H1 (cell line): ENCODE measurements at regions not wholly inside any gene's neighbourhood (a gene's known extent, or its start where the extent isn't known, plus 50 kb on each side); places are given as distances from the start of the nearest gene placed in this dataset.

Experiments used
- EGR1 ChIP-seq: IDR thresholded peaks from 2 replicates; pipeline ENCODE4 v1.6.1; 2011; ENCODE audit warnings: low read depth, low read length, borderline replicate concordance
- EP300 ChIP-seq, 2 experiments: IDR thresholded peaks; 1 replicate in 1 of 2; 2 replicates in 1 of 2; pipeline ENCODE4 v1.6.1; 2011 to 2012; ENCODE audit warnings: low read depth in 2 of 2, low read length in 2 of 2, mild to moderate bottlenecking in 2 of 2, borderline replicate concordance in 1 of 2, inconsistent platforms in 1 of 2, moderate library complexity in 1 of 2
- EZH2 ChIP-seq: fragments of 200-600 bp; sonication (generic); IDR thresholded peaks from 2 replicates; pipeline ENCODE4 v1.7.1; 2012; ENCODE audit warnings: low read depth, mild to moderate bottlenecking, moderate library complexity, low read length, inconsistent platforms; ENCODE audit not compliant: severe bottlenecking
- GABPA ChIP-seq: IDR thresholded peaks from 2 replicates; pipeline ENCODE4 v1.6.1; 2011; ENCODE audit warnings: mild to moderate bottlenecking, low read length, moderate library complexity, borderline replicate concordance; ENCODE audit not compliant: insufficient read depth
- POLR2A ChIP-seq, 2 experiments: IDR thresholded peaks; 1 replicate in 1 of 2; 2 replicates in 1 of 2; pipeline ENCODE4 v1.6.1; 2011; ENCODE audit warnings: low read depth in 2 of 2, low read length in 2 of 2, mild to moderate bottlenecking in 2 of 2; ENCODE audit errors: control extremely low read depth in 1 of 2
- RAD21 ChIP-seq, 2 experiments: IDR thresholded peaks in 1 of 2; conservative IDR thresholded peaks in 1 of 2; 2 replicates each; pipeline ENCODE4 v1.6.1; 2011; ENCODE audit warnings: low read depth in 2 of 2, low read length in 2 of 2, improper control_type of control experiment in 1 of 2, inconsistent platforms in 1 of 2, mild to moderate bottlenecking in 1 of 2, moderate library complexity in 1 of 2
- SP2 ChIP-seq: IDR thresholded peaks from 2 replicates; pipeline ENCODE4 v1.6.1; 2012; ENCODE audit warnings: mild to moderate bottlenecking, low read length, inconsistent platforms
- SRF ChIP-seq: IDR thresholded peaks from 2 replicates; pipeline ENCODE4 v1.6.1; 2011; ENCODE audit warnings: mild to moderate bottlenecking, low read depth, low read length, moderate library complexity
- TCF12 ChIP-seq: IDR thresholded peaks from 2 replicates; pipeline ENCODE4 v1.6.1; 2011; ENCODE audit warnings: low read depth, mild to moderate bottlenecking, low read length
- TEAD4 ChIP-seq: IDR thresholded peaks from 2 replicates; pipeline ENCODE4 v1.6.1; 2012; ENCODE audit warnings: low read depth, low read length, inconsistent platforms, mixed read lengths
- YY1 ChIP-seq: IDR thresholded peaks from 2 replicates; pipeline ENCODE4 v1.6.1; 2011; ENCODE audit warnings: low read depth, mild to moderate bottlenecking, low read length
- TF ChIP-seq, protein P1 (sequence below), 3 experiments: IDR thresholded peaks; 1 replicate in 2 of 3; 2 replicates in 1 of 3; pipeline versions ENCODE4 v1.5.1 to v1.6.1; 2011; ENCODE audit warnings: low read length in 3 of 3, mild to moderate bottlenecking in 3 of 3, inconsistent platforms in 2 of 3, low read depth in 1 of 3, moderate library complexity in 1 of 3; ENCODE audit not compliant: insufficient read depth in 1 of 3; ENCODE audit errors: control extremely low read depth in 1 of 3

DNA sequence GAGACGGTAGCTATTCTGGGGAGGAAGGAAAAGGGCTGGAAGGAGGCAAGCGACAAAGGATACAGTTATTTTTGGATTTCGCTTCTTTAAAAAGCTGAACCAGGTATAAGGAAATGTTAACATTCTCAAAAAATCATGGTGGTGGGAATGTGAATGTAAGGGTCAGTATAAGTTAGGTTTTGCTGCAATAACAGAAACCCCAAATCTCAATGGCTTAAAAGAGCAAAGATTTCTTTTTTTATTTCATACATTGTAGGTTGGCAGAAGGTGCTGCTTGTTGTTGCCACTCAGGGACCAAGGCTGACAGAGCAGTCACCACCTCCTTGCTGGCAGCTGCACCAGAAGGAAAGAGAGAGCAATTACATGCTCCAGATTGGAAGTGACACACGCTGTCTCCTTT is 176.3 kb upstream of the LPP start:
- TF ChIP-seq SP2 (no peak), TCF12 (no peak), EZH2 (no peak), RAD21 (IDR thresholded peaks at IDR 0.05 in 1 of 2, conservative IDR thresholded peaks at IDR 0.05 in 1 of 2; ENCODE audit: low read depth in 2 of 2, low read length in 2 of 2) (no peak), POLR2A (IDR thresholded peaks at IDR 0.05; ENCODE audit: control extremely low read depth in 1 of 2, low read depth in 2 of 2, low read length in 2 of 2) (no peak), TEAD4 (no peak), EGR1 (no peak), SRF (no peak), GABPA (no peak), YY1 (no peak), EP300 (IDR thresholded peaks at IDR 0.05; ENCODE audit: borderline replicate concordance in 1 of 2, low read depth in 2 of 2, low read length in 2 of 2) (no peak)
- TF ChIP-seq, protein P1, sequence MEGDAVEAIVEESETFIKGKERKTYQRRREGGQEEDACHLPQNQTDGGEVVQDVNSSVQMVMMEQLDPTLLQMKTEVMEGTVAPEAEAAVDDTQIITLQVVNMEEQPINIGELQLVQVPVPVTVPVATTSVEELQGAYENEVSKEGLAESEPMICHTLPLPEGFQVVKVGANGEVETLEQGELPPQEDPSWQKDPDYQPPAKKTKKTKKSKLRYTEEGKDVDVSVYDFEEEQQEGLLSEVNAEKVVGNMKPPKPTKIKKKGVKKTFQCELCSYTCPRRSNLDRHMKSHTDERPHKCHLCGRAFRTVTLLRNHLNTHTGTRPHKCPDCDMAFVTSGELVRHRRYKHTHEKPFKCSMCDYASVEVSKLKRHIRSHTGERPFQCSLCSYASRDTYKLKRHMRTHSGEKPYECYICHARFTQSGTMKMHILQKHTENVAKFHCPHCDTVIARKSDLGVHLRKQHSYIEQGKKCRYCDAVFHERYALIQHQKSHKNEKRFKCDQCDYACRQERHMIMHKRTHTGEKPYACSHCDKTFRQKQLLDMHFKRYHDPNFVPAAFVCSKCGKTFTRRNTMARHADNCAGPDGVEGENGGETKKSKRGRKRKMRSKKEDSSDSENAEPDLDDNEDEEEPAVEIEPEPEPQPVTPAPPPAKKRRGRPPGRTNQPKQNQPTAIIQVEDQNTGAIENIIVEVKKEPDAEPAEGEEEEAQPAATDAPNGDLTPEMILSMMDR (IDR thresholded peaks at IDR 0.05; ENCODE audit: control extremely low read depth in 1 of 3, insufficient read depth in 1 of 3, low read depth in 1 of 3, low read length in 3 of 3) = no peak
